CD4-positive, alpha-beta T cell treated with Interleukin-15 for 1 hour (primary cell): ENCODE measurements at regions not wholly inside any gene's neighbourhood (a gene's known extent, or its start where the extent isn't known, plus 50 kb on each side); places are given as distances from the start of the nearest gene placed in this dataset.

Experiments
- DNase-seq: peaks from one replicate; pipeline ENCODE4 v3.0.0-alpha.2; 2020

DNA sequence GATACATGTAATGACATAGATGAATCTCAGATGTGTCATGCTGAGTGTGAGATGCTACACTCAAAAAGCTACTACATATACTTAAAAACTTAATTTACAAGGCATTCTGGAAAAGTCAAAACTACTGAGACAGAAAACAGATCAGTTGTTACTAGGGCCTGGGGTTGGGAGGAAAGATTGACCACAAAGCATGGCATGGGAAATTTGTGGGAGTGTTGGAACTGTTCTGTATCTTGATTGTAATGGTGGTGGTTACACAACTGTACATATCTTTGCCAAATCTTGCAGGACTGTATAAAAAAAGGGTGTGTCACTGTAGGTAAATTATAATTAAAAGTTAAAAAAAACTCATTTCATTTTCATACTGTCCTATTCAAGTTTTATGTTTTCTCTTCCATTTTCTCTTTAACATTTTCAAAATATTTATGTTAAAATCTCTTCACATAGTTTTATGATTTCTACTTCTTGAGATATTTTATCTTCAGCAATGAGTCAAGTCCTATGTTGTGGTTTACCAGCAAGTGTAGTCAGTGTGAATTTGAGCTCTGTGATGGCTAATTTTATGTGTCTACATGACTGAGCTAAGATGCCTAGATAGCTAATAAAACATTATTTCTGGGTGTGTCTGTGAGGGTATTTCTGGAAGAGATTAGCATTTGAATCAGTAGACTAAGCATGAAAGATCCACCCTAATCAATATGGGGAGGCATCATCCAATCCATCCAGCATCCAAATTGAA, 58.6 kb upstream of the VRK2 start:
- DNase-seq: no peak

- no peak for DNase-seq
Measured at GRCh38 chr2:57990118-57990725, 56.4 kb upstream of the VRK2 start.
